CD4-positive, CD25-positive, alpha-beta regulatory T cell (primary cell): ENCODE measurements at regions not wholly inside any gene's neighbourhood (a gene's known extent, or its start where the extent isn't known, plus 50 kb on each side); places are given as distances from the start of the nearest gene placed in this dataset.
"Not testable (repeated sequence)": the region's sequence is repeated elsewhere in the genome, so short reads cannot be mapped to it uniquely, and the experiment has no call there.

Experiments used
- ATAC-seq, 2 donors: fragments of 150-1000 bp; cut with Tn5 transposase; one replicate each; pipeline ENCODE4 v1.10.0; 2021; ENCODE audit warnings: low read depth in 2 of 2, moderate number of reproducible peaks in 2 of 2, moderate library complexity in 1 of 2
- DNase-seq, 3 donors: peaks; one replicate each; pipeline versions ENCODE4 v3.0.0 to v3.0.0-alpha.2; 2012 to 2022; ENCODE audit warnings: mixed read lengths in 1 of 3
- H3K27ac ChIP-seq: one replicate; pipeline ENCODE4 v1.7.0; 2013; ENCODE audit warnings: mild to moderate bottlenecking, low read length; ENCODE audit not compliant: insufficient read depth, poor library complexity, severe bottlenecking
- H3K27me3 ChIP-seq: one replicate; pipeline ENCODE4 v1.7.0; 2013; ENCODE audit warnings: low read length; ENCODE audit not compliant: control insufficient read depth, insufficient read depth
- H3K36me3 ChIP-seq: one replicate; pipeline ENCODE4 v1.7.0; 2013; ENCODE audit warnings: mild to moderate bottlenecking, low read length, moderate library complexity; ENCODE audit not compliant: control insufficient read depth, insufficient read depth
- H3K4me1 ChIP-seq: 2 replicates; pipeline ENCODE4 v1.7.0; 2013; ENCODE audit warnings: mild to moderate bottlenecking, low read length; ENCODE audit not compliant: insufficient read depth, control insufficient read depth, poor library complexity, severe bottlenecking
- H3K4me3 ChIP-seq: one replicate; pipeline ENCODE4 v1.7.0; 2013; ENCODE audit warnings: low read depth, mild to moderate bottlenecking, low read length, moderate library complexity
- H3K9me3 ChIP-seq, 2 experiments: 1 replicate in 1 of 2; 2 replicates in 1 of 2; pipeline ENCODE4 v1.7.0; 2013; ENCODE audit warnings: low read length in 2 of 2, mild to moderate bottlenecking in 1 of 2, moderate library complexity in 1 of 2; ENCODE audit not compliant: control insufficient read depth in 2 of 2
- H3K27ac Mint-ChIP-seq, 3 donors: one replicate each; pipeline ENCODE4 v1.8.0; 2020 to 2022; ENCODE audit warnings: mild to moderate bottlenecking in 3 of 3, mixed read lengths in 3 of 3, moderate library complexity in 2 of 3
- H3K27me3 Mint-ChIP-seq: one replicate; pipeline ENCODE4 v1.8.0; 2022; ENCODE audit warnings: mild to moderate bottlenecking, mixed read lengths
- H3K36me3 Mint-ChIP-seq: one replicate; pipeline ENCODE4 v1.8.0; 2020; ENCODE audit warnings: mixed read lengths
- H3K4me1 Mint-ChIP-seq, 4 donors: one replicate each; pipeline ENCODE4 v1.8.0; 2020 to 2022; ENCODE audit warnings: mixed read lengths in 4 of 4, mild to moderate bottlenecking in 1 of 4
- H3K4me3 Mint-ChIP-seq, 4 donors: one replicate each; pipeline ENCODE4 v1.8.0; 2020 to 2022; ENCODE audit warnings: mild to moderate bottlenecking in 4 of 4, mixed read lengths in 4 of 4, moderate library complexity in 3 of 4
- H3K9me3 Mint-ChIP-seq, 7 donors: one replicate each; pipeline ENCODE4 v1.8.0; 2020 to 2022; ENCODE audit warnings: mixed read lengths in 7 of 7, mild to moderate bottlenecking in 3 of 7, moderate library complexity in 2 of 7

DNA sequence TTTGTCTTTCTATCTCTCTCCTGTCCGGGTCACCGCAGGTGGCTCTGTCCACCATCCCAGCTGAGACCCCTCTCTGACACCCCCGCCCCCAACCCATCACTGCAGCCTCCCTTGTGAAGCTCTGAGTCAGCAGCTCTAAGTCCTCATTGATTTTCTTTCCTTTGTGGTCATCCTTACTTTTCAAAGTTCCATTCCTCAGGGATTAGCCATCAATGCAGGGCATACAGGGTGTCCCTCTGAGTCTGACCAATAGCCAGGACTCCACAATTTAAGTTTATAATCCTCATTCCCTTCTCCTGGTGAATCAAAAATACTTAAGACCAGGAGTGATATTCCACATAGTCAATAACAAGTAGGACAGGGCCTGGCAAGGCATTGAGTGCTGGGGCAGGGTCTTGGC is 333.3 kb upstream of the CNR1 start:
- DNase-seq (no peak), ATAC-seq (no peak)
- Histone ChIP-seq H3K27me3 (peaks cover 4% of the 10 kb centered on the region), H3K4me1 (no peaks in the 10 kb centered on the region), H3K27ac (no peak overlapping the region), H3K4me3 (no peak overlapping the region), H3K36me3 (no peaks in the 10 kb centered on the region), H3K9me3 (no peaks in the 10 kb centered on the region)
- H3K4me1 Mint-ChIP-seq = no peaks in the 10 kb centered on the region
- H3K9me3 Mint-ChIP-seq = peaks cover 0 to 6% (median 0%) of the 10 kb centered on the region in 7 donors
- no peaks in the 10 kb centered on the region for H3K27me3 Mint-ChIP-seq
- H3K36me3 Mint-ChIP-seq = no peaks in the 10 kb centered on the region
- no peak overlapping the region for H3K27ac Mint-ChIP-seq
- no peak overlapping the region for H3K4me3 Mint-ChIP-seq

DNA sequence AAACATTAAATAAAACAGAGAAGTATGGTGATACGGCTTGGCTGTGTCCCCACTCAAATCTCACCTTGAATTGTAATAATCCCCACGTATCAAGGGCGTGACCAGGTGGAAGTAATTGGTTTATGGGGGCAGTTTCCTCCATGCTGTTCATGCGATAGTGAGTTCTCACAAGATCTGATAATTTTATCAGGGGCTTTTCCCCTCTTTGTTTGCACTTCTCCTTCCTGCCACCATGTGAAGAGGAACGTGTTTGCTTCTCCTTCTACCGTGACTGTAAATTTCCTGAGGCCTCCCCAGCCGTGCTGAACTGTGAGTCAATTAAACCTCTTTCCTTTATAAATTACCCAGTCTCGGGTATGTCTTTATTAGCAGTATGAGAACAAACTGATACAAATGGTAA is 331.3 kb upstream of the CNR1 start:
- not testable (repeated sequence) for H3K27ac ChIP-seq, ATAC-seq

DNA sequence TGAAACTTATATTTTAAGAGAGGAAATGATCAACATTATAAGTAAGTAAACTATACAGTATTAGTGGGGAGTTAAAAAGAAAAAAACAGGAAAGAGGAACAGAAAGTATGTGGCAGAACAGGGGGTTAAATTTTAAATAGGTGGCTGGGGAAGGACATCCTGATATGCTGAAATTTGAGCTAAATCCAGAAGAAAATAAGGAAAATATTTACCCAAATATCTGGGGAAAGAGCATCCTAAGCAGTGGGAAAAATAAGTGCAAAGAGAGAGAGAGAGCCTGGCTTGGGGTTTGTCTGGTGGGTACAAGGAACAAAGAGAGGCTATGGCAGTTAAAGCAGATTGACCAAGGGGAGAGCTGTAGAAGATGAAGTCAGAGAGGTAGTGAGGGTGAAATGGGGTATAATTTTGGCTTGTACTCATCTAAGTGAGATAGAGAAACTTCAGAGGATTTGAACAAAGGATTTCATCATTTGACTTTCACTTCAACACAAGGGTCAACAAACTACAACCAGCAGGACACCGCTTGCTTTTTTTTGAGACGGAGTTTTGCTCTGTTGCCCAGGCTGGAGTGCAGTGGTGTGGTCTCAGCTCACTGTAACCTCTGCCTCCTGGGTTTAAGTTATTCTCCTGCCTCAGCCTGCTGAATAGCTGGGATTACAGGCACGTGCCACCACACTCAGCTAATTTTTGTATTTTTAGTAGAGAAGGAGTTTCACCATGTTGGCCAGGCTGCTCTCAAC is 328.4 kb upstream of the CNR1 start:
- no peaks in the 10 kb centered on the region for H3K36me3 Mint-ChIP-seq

More for the DNA sequence above, 331.3 kb upstream of the CNR1 start:
- not testable (repeated sequence) for H3K36me3 ChIP-seq, H3K4me3 Mint-ChIP-seq, H3K4me1 Mint-ChIP-seq, H3K9me3 Mint-ChIP-seq, H3K27ac Mint-ChIP-seq, H3K27me3 Mint-ChIP-seq, H3K36me3 Mint-ChIP-seq, H3K9me3 ChIP-seq, H3K4me1 ChIP-seq, H3K27me3 ChIP-seq, H3K4me3 ChIP-seq, DNase-seq

GRCh38 chr6:88493717-88494116 is 327.6 kb upstream of the CNR1 start:
- ATAC-seq (no peak), DNase-seq (no peak)
- Mint-ChIP-seq H3K4me3 (no peak overlapping the region), H3K9me3 (peaks cover 0 to 4% (median 0%) of the 10 kb centered on the region in 7 donors), H3K36me3 (no peaks in the 10 kb centered on the region), H3K27me3 (peaks cover 1% of the 10 kb centered on the region), H3K27ac (no peak overlapping the region), H3K4me1 (no peaks in the 10 kb centered on the region)
- no peaks in the 10 kb centered on the region for H3K36me3 ChIP-seq
- H3K27me3 ChIP-seq = peaks cover 4% of the 10 kb centered on the region
- H3K4me3 ChIP-seq = no peak overlapping the region
- H3K4me1 ChIP-seq = no peaks in the 10 kb centered on the region
- H3K9me3 ChIP-seq = no peaks in the 10 kb centered on the region
- no peak overlapping the region for H3K27ac ChIP-seq

More for the DNA sequence above, 328.4 kb upstream of the CNR1 start:
- peaks cover 0 to 4% (median 0%) of the 10 kb centered on the region in 7 donors for H3K9me3 Mint-ChIP-seq
- no peak for ATAC-seq
- H3K4me1 ChIP-seq = no peaks in the 10 kb centered on the region
- H3K4me3 ChIP-seq = no peak overlapping the region
- H3K27ac Mint-ChIP-seq = no peak overlapping the region
- H3K27me3 Mint-ChIP-seq = no peaks in the 10 kb centered on the region
- DNase-seq = no peak
- no peak overlapping the region for H3K4me3 Mint-ChIP-seq
- H3K36me3 ChIP-seq = no peaks in the 10 kb centered on the region
- H3K9me3 ChIP-seq = no peaks in the 10 kb centered on the region
- H3K4me1 Mint-ChIP-seq = no peaks in the 10 kb centered on the region
- peaks cover 4% of the 10 kb centered on the region for H3K27me3 ChIP-seq
- no peak overlapping the region for H3K27ac ChIP-seq

GRCh38 chr6:88492824-88493223 is 326.7 kb upstream of the CNR1 start:
- Mint-ChIP-seq H3K27ac (no peak overlapping the region), H3K36me3 (no peaks in the 10 kb centered on the region), H3K4me3 (no peak overlapping the region), H3K27me3 (peaks cover 7% of the 10 kb centered on the region), H3K9me3 (peaks cover 0 to 5% (median 0%) of the 10 kb centered on the region in 7 donors), H3K4me1 (no peaks in the 10 kb centered on the region)
- ATAC-seq (no peak), DNase-seq (no peak)
- Histone ChIP-seq H3K9me3 (no peaks in the 10 kb centered on the region), H3K4me1 (no peaks in the 10 kb centered on the region), H3K27ac (no peak overlapping the region), H3K36me3 (no peaks in the 10 kb centered on the region), H3K4me3 (no peak overlapping the region), H3K27me3 (peaks cover 3% of the 10 kb centered on the region)

- H3K9me3 Mint-ChIP-seq = peaks cover 0 to 5% (median 0%) of the 10 kb centered on the region in 7 donors
- peaks cover 7% of the 10 kb centered on the region for H3K27me3 Mint-ChIP-seq
- Histone ChIP-seq H3K27ac (no peak overlapping the region), H3K4me3 (no peak overlapping the region), H3K27me3 (peaks cover 3% of the 10 kb centered on the region), H3K9me3 (no peaks in the 10 kb centered on the region), H3K4me1 (no peaks in the 10 kb centered on the region), H3K36me3 (no peaks in the 10 kb centered on the region)
- H3K4me1 Mint-ChIP-seq = no peaks in the 10 kb centered on the region
- ATAC-seq (no peak), DNase-seq (no peak)
- no peak overlapping the region for H3K27ac Mint-ChIP-seq
- no peak overlapping the region for H3K4me3 Mint-ChIP-seq
- H3K36me3 Mint-ChIP-seq = no peaks in the 10 kb centered on the region
Measured at GRCh38 chr6:88492241-88492640, 326.1 kb upstream of the CNR1 start.

DNA sequence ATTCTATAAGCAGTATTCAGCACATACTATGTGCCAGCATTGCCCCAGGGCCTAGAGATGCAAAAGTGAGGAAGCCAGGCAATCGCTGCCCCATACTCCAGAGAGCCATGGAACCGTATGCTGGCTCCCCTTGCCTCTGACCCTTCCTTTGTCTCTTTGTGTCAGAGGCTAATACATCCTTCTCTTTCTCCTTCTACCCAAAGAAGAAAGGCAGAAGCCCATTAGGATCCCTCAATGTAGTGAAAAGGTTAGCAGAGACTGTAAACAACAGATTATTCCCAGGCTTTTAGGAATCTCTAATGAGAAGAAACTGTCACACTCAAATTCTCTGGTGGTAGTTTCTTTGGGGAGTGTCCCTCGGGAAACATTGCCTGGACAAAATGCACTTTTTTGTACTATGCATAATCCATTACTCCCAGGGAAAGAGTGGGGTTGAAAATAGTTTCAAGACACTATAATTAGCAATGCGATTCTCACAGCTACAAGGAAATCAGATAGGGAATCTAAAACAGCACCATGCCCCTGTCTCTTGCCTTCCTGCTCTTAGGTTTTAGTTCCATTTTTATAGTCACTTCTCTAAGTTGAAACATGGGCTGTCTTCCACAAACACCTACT is 325.2 kb upstream of the CNR1 start:
- no peak overlapping the region for H3K4me3 ChIP-seq
- peaks cover 3% of the 10 kb centered on the region for H3K27me3 ChIP-seq
- Mint-ChIP-seq H3K4me3 (no peak overlapping the region), H3K27me3 (peaks cover 7% of the 10 kb centered on the region), H3K4me1 (no peaks in the 10 kb centered on the region), H3K36me3 (no peaks in the 10 kb centered on the region), H3K27ac (no peak overlapping the region), H3K9me3 (peaks cover 0 to 4% (median 0%) of the 10 kb centered on the region in 7 donors)
- no peaks in the 10 kb centered on the region for H3K4me1 ChIP-seq
- H3K9me3 ChIP-seq = no peaks in the 10 kb centered on the region
- no peaks in the 10 kb centered on the region for H3K36me3 ChIP-seq
- ATAC-seq (no peak), DNase-seq (no peak)
- no peak overlapping the region for H3K27ac ChIP-seq

DNA sequence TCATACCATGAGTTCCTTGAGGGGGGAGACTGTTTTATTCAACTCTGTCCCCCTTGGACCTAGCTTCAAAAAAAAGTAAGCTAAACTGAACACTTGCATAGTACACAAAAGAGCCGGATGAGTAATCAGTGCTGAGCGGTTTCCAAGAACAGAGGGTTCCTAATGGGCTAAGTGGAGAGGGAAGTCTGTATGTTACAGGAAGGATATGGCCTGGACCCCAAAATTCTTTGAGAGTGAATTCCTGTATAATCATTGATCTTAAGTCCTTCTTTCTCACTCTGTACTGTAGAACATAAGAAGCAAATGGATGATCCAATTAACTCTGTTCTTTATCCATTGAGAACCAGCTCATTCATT is 324.7 kb upstream of the CNR1 start:
- Mint-ChIP-seq H3K27ac (no peak overlapping the region), H3K36me3 (no peaks in the 10 kb centered on the region), H3K4me1 (no peaks in the 10 kb centered on the region), H3K9me3 (peaks cover 0 to 4% (median 0%) of the 10 kb centered on the region in 7 donors), H3K27me3 (peaks cover 7% of the 10 kb centered on the region), H3K4me3 (no peak overlapping the region)
- H3K27me3 ChIP-seq = peaks cover 2% of the 10 kb centered on the region
- DNase-seq (no peak), ATAC-seq (no peak)
- no peaks in the 10 kb centered on the region for H3K9me3 ChIP-seq
- H3K4me1 ChIP-seq = no peaks in the 10 kb centered on the region
- no peaks in the 10 kb centered on the region for H3K36me3 ChIP-seq
- no peak overlapping the region for H3K27ac ChIP-seq
- no peak overlapping the region for H3K4me3 ChIP-seq
